A673 (cell line): ENCODE measurements at regions not wholly inside any gene's neighbourhood (a gene's known extent, or its start where the extent isn't known, plus 50 kb on each side); places are given as distances from the start of the nearest gene placed in this dataset.

Experiments
- EZH2 ChIP-seq: fragments of 200-600 bp; sonication (generic); IDR thresholded peaks from 2 replicates; pipeline ENCODE4 v1.6.1; 2017; ENCODE audit warnings: borderline replicate concordance, low read depth, mild to moderate bottlenecking, mixed read lengths, antibody characterized with exemption, low read length; ENCODE audit not compliant: poor library complexity, severe bottlenecking
- TF ChIP-seq, protein P1 (sequence below): fragments of 300-800, 200-600 bp; sonication (generic); conservative IDR thresholded peaks from 2 replicates; pipeline ENCODE4 v1.5.1; 2017; ENCODE audit warnings: low read depth, mild to moderate bottlenecking, antibody characterized with exemption, low read length, moderate library complexity, mixed read lengths

DNA sequence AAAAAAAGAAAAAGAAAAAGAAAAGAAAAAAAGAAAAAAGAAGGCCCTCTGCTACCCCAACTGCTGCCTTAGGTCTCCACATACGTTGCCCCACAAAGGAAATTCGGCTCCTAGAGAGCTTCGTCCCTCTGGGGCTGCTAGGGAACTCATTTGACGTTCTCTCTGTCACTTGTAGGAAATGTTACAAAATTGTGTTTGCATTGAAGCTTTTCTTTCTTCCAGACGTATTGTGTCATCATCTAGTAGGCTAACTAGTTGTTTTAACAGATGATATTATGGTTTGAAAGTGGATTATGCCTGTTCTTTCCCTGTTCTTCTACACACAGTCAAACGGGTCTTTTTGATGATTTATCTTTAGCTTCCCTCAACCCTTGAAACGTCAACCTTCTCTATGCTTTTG is 125.3 kb downstream of the BDH1 start:
- TF ChIP-seq, protein P1, sequence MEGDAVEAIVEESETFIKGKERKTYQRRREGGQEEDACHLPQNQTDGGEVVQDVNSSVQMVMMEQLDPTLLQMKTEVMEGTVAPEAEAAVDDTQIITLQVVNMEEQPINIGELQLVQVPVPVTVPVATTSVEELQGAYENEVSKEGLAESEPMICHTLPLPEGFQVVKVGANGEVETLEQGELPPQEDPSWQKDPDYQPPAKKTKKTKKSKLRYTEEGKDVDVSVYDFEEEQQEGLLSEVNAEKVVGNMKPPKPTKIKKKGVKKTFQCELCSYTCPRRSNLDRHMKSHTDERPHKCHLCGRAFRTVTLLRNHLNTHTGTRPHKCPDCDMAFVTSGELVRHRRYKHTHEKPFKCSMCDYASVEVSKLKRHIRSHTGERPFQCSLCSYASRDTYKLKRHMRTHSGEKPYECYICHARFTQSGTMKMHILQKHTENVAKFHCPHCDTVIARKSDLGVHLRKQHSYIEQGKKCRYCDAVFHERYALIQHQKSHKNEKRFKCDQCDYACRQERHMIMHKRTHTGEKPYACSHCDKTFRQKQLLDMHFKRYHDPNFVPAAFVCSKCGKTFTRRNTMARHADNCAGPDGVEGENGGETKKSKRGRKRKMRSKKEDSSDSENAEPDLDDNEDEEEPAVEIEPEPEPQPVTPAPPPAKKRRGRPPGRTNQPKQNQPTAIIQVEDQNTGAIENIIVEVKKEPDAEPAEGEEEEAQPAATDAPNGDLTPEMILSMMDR, result no peak
- no peak for TF ChIP-seq EZH2
